GM18511 (cell line): ENCODE measurements at regions not wholly inside any gene's neighbourhood (a gene's known extent, or its start where the extent isn't known, plus 50 kb on each side); places are given as distances from the start of the nearest gene placed in this dataset.

Experiments used
- ATAC-seq: cut with Tn5 transposase; IDR thresholded peaks from one replicate; pipeline ENCODE4 v1.9.1; 2021; ENCODE audit warnings: mild to moderate bottlenecking, moderate library complexity; ENCODE audit not compliant: unreplicated experiment

DNA sequence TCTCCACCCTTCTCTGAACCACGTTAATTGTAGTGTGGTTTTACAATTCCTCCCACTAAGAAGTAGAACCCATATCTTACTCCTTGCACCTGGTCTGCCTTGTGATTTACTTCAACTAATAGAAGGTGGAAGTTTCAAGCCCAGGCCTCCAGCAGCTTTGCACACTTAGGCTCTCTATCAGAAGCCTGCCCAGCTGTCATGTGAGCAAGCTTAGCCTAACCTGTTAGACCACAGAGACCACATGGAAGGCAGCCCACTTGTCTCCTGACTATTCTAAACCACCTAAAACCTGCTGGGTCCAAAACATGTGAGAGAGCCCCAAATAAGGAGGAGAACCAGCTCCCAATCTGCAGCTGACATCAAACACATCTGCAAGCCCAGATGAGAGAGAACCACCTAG lies 127.6 kb upstream of the BTBD3 start:
- no peak for ATAC-seq

DNA sequence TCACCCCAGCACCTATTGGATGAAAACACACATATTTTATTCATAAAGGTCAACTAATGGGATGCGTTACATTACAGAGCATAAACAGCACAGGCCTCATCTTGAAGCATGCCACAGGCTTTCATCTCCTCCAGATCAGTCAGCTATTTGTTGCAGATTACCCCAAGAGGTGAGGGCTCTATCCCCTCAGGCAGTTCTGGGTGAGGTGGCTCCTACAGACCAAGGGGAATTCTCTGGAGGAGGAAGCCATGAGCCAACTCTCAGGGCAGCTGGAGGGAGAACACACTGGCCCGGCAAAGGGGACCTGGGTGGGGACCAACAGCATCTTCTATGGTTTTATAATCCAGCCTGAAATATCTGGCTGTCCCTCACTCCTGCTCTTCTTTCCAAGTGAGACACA lies 126.4 kb upstream of the BTBD3 start:
- ATAC-seq = no peak

DNA sequence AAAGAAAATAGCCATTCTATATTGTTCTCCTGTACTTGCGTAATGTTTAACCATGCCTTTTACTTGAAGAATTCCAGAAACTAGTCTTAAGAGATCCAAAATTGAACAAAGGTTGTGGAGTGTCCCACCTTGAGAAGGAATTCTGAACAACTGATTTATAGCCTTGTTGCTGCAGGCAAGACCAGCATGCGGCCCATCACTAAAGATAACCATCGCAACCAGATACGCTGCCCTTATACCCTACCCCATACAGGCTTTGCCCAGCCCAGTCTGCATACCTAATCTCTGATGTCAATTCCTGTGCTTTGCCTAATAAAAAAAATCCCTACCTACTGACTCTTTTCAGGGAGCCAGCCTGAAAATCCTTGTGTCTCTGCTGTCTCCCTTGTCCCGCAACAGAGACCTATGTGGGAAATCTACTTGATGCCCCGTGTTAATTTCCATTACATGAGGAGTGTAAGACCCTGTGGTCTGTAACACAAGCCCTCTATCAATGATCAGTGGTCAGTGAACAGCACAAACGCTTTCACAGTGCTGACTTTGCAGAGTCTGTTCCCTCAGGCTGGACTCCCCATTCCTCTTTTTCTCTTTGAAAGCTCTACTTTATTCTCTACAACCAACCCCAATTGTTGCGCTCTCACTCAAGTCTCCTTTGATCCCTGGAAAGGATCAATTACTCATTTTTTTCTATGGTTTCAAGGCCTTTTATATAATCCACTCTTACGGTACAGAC lies 125.7 kb upstream of the BTBD3 start:
- no peak for ATAC-seq

DNA sequence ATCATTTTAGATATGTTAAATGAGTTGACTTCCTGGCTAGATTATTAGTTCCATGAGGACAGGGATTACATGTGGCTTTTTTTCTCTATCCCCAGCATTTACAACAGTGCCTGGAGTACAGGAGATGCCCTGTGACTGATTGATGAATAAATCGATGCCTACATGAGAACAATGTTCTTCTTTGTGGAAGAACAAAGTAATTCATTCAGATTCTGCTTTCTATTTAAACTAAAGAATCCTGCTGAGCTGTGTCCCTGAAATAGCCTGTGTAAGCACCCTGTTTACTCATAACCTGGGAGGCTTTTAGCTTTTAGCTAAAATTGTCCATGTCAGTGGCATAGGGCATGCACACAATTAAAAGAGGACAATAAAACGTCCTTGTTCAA lies 125.1 kb upstream of the BTBD3 start:
- no peak for ATAC-seq

DNA sequence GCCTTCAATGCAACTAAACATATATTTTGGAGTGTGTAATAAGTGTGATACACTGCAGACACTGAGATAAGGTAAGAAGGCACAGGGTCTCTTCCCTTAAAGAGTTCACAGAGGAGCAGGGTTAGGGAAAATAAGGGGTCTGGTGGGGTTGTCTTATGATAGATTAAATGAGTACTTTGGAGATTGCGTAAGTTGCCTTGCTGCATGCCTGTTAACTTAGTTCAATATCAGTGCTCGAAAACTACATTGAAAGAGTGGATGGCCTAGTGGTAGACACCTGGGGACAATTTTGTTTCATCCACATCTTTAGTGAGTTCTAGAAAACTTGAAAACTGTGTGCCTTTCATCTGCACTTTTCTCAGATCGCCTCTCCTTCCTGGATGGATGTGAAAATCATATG lies 123.2 kb upstream of the BTBD3 start:
- no peak for ATAC-seq

DNA sequence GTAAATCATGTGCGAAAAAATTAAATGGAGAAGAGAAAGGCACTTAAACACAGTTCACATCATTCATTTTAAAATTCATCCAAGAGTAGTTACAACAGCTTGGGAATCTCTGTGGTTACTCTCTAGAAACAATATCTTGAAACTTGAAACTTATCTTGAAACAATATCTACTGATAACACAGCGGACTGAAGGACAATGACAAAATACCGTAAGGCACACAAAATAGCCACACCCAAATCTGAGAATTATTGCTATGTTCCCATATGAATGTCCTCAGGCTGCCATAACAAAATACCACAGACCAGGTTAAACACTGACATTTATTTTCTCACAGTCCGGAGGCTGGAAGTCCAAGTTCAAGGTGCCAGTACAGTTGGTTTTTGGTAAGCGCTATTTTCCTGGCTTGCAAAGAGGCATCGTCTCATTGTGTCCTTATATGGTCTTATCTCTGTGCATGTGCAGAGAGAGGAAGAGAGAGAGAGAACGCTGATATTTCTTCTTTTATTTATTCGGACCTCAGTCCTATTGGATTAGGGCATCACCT lies 122.5 kb upstream of the BTBD3 start:
- ATAC-seq = no peak

DNA sequence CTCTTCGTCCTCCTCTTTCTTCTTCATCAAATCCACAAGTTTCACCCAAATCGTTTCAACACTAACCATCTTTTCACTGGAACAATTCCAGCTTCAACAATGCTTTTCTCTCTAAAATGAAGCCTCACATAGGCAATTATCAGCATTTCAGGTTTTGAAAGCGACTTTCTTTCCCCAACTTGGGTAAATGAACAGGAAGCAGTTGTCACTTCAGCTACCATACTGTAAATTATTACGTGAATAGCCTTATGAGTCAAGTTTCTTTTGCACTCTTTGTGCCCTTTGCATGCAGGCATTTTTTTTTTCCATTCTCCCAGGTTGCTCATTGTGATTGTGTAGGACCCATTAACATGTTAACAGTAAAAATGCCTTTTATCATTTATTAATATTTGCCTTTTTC lies 121.7 kb upstream of the BTBD3 start:
- no peak for ATAC-seq

DNA sequence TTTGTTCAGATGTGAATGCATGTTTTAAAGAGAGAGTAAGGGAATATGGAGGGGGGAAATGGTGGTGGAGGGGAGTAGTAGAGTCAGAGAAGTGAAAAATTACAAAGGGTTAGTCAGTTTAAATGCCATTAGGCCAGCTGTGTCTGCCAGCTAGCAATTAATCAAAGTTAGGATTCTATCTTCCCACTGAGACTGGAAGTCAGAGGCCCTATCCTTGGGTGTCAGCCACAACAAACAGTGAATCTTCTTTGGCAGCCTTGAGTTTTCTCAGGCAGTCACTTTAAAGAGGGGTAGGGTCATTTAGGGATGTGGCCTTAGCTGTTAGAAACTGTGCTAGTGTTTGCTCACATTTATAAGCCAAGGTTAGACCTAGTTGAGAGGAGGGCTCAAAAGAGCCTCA lies 120.5 kb upstream of the BTBD3 start:
- ATAC-seq = no peak

DNA sequence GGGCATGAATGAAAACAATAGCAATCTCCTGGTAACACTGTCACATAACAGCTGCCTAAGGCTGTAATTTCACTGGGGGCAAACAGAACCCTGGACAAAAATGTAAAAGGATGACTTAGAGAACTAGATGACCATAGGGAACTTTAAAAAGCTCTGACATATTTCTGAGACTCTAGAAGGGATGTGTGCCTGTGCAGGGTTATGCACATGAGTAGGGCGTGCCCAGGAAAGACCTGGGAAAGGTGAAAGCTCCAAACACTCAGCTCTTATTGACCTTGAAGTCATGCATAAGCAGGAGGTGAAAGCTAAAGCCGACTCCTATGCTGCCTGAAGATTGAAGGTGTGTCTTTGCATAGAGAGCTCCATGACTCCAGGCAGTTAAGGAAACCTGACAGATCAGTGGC lies 118.4 kb upstream of the BTBD3 start:
- ATAC-seq = no peak

DNA sequence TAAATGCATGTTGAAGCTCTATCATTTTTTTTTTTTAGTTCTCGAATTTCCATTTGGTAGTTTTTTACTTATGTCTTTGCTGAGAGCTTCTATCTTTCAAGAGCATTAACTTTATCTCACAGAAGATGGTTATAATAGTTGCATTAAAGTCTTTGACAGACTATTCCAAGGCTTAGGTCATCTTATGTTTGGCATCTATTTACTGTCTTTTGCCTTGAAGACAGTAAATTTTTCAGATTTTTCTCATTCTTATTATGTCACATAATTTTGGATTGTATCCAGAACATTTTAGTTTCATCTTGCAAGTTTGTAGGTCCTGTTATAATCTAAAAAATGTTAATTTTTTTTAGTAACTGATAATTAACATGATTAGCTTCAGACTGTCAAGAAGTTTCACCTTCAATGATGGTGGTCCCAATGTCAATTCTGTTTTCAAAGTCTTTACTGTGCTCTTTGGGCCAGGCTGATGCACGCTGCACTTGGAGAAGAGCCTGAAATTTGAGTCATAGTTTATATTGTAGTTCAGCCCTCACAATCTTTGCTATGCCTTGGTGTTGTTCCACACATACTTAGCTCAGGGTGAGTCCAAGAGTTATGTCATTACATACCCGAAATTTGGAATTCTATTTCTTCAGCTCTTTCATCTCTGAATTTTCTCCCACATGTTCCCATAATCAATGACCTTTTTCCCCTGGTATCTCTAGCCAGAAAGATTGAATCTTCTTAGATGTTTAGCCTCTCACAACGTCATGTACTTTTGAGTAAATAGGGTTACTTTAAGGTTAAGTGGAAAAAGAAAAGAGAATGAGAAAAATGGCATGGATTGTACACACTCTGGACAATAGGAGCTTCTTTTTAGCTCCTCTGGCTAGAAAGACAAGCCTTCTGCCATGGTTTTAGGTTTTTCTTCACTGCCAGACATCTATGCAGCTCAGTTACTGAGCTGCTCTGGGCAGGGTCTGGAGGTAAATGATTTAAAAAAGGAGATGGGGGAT lies 110.3 kb upstream of the BTBD3 start:
- no peak for ATAC-seq

DNA sequence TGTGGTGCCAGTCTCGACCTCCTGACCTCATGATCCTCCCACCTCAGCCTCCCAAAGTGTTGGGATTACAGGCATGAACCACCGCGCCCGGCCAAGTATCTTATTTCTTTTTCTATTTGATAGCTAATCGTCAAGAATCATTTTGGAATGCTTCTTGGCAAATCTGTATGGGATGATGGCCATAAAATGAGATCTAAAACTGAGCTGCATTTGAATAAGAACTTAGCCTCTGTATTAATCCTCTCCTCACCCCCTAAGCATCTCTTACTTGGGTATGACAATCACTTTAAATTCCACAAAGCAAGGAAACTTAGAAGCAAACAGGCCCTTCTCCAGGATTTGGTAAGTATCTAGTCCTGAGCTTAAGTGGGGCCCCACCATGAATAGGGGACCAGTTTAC lies 108.9 kb upstream of the BTBD3 start:
- no peak for ATAC-seq

DNA sequence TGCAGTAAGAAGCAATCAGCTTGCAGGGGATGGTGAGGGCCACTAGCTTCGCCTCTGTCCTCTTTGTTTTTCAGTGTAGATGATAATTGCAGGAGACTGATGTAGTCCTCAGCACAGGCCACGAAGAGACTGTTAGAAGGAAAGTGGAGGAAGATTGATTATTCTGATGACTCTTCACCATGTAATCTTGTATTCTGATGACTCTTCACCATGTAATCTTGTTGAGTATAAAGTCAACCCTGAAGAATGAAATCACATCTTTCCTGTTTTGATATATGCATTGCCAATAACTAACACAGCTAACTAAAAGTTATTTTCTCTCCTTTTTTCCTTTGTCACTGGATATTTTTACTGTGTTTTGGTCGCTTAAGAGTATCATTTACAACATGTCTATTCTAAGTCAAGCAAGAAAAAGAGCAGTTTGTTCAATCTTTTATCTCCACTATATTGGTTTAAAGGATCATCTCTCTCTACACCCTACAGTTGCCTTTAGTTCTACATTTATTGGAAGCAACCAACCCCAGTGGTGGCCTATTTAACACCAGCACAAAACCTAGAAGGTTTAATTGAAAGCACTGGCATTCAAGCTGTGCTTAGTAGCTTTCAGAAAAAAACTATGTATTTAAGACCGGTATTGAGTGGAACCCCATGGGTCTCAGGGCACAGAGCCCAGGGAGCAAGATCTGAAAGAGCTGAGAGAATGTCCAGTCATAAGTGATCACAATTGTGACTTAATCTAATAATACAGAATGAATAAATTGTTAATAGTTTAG lies 107.2 kb upstream of the BTBD3 start:
- ATAC-seq = no peak

DNA sequence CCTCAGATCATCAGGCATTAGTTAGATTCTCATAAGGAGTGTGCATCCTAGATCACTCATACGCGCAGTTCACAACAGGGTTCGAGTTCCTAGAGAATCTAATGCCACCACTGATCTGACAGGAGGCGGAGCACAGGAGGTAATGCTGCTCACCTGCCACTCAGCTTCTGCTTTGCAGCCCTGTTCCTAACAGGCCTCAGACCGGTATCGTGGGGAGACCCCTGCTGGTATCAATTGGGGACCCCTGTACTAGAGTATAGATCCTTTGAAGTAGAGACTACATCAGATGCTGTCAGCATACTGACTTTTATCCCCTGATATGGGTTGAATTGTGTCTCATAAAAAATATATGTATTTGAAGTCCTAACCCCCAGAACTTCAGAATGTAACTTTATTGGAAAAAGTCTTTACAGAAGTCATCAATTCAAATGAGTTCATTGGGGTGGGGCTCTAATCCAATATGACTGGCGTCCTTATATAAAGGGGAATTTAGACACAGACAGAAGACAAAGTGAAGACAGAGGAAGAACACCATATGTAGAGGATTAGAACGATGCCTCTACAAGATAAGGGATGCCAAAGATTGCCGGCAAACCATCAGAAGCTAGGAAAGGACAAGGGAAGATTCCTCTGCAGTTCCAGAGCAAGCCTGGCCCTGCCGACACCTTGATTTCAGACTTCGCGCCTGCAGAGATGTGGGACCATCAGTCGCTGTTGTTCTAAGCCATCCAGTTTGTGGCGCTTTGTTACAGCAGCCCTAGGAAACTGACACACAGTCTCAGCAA lies 104.4 kb upstream of the BTBD3 start:
- no peak for ATAC-seq

DNA sequence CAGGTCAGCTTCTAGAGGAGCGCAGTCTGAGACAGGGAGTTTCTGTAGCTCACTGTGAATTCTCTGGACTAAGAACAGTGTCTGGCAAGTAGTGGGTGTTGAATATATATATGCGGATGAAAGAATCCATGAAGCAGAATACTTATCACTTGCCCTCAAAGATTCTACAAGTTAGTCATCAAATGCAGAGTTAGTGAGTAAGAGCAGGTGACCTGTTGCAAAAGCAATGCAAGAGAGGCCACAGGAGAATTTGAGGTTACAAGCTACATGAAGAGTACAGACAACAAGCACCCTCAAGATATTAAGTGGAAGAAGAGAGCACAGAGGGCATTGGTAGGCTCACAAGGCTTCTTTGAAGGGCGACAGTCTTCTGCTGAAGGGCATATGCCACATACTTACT lies 103.4 kb upstream of the BTBD3 start:
- no peak for ATAC-seq

DNA sequence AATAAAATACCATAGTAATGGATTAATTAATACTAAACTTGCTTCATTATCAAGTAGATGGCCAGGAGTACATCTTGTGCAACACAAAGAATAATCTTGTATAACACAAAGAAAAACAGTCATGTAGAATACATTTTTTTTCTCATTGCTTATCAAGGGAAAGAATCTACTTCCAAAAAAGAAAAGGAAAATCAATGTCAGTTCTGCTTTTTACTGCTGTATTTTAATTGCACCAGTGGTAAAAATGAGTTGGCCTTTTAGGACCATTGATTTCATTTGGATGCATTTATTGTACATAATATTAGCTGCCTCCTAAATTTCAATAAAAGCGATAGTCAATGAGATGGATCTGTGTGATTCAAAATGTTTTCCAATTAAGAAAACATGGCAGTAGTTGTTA lies 96.9 kb upstream of the BTBD3 start:
- ATAC-seq = no peak

DNA sequence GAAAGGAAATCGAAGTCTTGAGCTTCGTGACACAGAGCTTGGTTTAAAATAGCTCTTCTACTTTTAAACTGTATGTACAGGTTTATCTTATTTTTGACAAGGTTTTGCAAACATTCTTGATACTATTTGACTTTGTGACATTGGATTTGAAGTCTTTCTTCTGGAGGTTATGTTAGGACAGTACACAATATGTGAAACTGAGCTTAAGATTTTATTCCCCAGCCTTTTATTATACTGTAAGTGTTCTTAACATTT lies 95.2 kb upstream of the BTBD3 start:
- no peak for ATAC-seq

DNA sequence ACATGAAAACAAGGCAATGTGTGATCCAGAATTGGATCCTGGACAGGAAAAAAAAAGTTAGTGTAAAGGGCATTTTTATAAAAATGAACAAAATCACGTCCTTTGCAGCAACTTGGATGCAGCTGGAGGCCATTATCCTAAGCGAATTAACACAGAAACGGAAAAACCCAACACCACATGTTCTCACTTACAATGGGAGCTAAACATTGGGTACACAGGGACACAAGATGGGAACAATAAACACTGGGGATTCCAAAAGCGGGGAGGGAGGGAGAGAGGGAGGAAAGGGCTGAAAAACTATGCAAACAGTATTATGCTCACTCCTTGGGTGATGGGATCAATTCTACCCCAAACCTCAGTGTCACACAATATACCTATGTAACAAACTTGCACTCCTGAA lies 91.4 kb upstream of the BTBD3 start:
- ATAC-seq = no peak

DNA sequence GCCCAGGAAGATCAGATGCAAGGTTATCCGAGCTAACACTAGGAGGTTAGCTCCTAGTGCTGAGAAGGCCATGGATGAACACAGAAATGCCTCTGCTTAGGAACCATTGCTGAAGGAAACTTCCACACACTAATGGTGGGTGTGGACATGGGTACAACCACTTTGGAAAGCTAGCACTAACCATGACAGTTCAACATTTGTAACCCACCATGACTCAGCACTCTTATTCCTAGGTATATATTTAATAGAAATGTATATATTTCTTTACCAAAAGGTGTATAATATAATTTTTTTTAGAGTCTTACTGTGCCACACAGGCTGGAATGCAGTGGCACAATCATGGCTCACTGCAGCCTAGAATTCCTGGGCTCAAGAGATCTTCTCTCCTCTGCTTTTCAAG lies 85.3 kb upstream of the BTBD3 start:
- no peak for ATAC-seq

DNA sequence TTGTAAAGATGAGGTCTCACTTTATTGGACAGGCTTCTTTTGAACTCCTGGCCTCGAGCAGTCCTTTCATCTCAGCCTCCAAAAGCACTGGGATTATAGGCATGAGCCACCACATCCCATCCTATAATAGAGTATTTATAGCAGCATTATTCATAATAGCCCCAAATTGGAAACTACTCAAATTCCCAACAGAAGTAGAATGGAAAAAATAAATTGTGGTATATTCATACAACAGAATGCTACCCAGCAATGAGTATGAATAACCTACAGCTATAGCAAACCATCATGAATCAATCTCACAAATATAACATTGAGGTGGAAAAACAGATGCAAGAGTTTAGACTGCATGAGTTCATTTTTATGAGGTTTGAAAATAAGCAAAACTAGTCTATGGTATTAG lies 84.8 kb upstream of the BTBD3 start:
- ATAC-seq = no peak

DNA sequence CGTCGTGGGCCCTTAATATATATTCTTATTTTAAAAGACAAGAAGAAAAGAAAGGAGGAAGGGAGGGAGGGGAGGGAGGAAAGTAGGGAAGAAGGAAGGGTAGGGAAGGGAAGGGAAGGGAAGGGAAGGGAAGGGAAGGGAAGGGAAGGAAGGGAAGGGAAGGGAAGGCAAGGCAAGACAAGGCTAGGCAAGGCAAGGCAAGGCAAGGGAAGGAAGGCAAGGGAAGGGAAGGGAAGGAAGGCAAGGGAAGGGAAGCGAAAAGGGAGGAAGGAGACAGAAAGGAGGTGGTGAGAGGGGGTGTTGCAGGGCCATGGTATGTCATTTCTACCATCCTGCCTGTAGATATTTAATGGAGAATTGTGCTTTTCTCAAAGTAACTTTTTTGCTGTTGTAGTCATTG lies 83.9 kb upstream of the BTBD3 start:
- ATAC-seq = no peak
